ENCODE measurements at regions not wholly inside any gene's neighbourhood (a gene's known extent, or its start where the extent isn't known, plus 50 kb on each side); places are given as distances from the start of the nearest gene placed in this dataset.
"Not testable (repeated sequence)": the region's sequence is repeated elsewhere in the genome, so short reads cannot be mapped to it uniquely, and the experiment has no call there.

DNA sequence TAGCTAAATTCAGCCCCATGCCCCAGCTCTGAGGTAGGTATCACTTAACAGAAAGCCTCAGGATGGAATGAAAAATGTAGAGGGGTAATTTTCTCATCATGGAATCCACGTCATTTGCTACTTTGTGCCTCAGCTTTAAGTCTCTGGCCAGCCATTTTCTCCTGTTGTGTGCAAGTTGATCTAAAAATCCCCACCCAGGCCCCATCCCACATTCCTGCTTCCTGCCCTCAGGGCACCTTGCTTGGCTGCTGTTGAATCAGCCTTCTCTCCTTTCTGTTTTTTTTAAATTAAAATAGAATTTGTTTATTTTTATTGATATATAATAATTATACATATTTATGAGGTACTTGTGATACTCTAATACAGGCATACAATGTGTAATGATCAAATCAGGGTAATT is 179.9 kb upstream of the TSHZ3 start:
- peak; percentile 46 for DNase-seq (ENCODE audit: low read depth)

DNA sequence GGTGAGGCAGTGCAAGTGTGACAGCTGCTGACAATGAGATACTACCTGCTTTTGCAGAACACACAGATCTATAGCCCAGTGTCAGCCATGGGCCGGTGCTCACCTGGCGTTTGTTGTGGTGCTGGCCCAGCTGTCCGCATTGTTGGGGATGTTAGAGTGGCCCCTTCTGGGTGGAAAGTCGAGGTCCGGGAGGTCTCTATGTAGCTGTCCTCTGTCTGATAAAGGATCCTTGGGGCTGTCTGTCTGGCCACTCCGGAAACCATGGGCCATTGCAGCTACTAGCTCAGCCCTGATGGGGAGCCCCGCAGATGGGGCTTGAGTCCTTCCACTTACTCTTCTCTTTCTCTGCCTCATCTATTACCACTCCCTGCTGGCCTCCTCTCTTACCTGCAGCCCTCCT is 181.5 kb upstream of the TSHZ3 start:
- DNase-seq (ENCODE audit: low read depth), result no peak

DNA sequence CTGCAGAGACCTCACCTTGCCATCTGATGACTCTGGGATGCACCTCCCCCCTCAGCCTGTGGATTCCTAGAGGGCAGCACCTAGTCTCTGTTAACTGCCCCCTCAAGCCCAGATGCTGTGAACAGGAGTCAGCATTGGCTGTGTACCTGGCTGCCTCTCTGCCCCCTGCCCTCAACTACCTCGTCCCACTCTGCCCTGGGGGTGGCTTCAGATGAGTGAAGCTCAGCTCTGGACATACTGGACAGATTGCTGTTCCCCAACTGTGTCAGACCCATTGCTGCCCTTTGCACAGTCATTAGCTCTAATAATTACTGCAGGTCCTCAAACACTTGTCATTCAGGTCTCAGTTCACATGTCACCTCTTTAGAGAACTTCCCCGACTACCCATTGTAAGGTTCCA is 182.1 kb upstream of the TSHZ3 start:
- DNase-seq (ENCODE audit: low read depth), result no peak

DNA sequence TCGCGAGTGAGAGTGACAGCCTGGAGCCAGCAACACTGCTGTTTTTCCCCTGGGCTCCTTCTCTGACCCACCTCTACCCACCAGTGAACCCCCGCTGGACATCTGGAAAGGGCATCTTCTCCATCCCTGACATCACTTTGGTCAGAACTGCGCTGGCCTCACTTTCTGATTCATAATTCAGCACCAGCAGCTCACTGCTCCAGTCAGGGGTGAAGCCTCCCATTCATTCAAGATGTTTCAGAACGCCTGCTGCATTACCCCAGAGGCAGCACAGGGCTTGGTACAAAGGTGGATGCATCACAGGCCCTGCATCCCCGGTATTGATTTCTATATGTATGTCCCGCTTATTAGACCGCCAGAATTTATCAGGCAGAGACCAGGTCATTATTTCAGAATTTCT is 182.8 kb upstream of the TSHZ3 start:
- DNase-seq (ENCODE audit: low read depth), result no peak

DNA sequence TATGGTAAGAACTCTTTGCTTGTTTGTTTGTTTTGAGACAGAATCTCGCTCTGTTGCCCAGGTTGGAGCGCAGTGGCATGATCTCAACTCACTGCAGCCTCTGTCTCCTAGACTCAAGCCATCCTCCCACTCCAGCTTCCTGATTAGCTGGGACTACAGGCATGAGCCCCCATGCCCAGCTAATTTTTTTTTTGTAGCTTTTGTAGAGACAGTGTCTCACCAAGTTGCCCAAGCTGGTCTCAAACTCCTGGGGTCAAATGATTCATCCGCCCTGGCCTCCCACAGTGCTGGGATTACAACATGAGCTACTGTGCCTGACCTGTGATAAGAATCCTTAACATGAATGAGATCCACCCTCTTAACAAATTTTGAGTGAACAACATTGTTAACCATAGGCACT is 183.9 kb upstream of the TSHZ3 start:
- DNase-seq (ENCODE audit: low read depth), result peak; percentile 77

DNA sequence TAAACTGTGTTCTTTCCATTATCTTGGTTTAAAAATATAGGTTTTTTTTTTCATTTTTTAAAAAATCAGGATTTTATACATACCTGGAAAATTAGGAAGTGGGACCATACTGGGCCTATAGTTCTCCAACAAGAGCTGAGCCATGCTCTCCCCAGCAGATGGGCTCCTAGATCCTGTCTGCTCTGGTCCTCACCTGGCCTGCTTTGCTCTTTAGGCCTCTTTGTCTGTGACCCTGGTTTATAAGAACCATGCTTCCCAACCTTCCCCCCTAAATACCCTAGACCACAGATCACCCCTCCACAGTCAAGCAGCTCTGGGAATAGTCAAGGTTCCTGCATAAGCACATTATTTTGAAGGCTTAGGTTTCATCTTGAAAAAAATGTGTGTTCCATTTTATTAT is 185.0 kb upstream of the TSHZ3 start:
- no peak for DNase-seq (ENCODE audit: low read depth)

DNA sequence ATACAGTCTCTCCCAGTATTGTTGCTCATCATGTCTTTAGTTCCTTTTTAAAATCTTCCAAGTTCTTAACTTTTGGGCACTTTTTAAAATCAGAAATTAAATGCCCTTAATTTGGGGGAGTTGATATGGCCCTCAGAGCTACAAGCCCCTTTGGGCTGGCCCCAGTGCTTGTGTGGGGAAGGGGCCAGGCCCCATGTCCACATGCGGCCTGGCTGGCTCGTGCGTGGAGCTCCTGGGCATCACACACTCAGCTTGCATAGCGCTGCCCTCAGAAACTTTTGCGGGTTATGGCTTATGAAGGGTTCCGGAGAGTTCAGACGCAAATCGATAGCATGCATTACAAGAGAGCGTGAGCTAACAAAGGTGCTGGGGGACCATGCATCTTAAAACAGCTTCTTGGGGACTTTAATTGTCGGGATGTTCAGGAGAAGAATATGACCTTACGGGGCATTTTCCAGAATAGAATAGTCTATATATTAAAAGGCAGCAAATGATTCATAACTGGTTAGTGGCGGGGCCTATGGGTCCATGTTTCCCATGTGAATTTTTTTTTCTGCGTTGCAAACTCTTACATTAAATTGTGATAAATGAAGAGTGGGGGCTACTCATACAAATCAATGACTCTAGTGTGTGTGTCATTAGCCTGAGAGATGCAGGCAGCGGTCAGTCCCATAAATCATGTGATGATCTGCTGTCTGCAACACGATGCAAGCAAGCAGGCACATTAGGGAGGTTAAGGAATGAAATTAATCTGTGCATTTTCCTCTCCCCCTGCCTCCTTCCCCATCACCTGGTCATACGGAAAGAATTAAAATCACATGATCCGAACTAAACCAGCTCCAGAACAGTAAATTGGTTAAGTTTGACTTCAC is 185.8 kb upstream of the TSHZ3 start:
- DNase-seq (ENCODE audit: low read depth), result no peak

DNA sequence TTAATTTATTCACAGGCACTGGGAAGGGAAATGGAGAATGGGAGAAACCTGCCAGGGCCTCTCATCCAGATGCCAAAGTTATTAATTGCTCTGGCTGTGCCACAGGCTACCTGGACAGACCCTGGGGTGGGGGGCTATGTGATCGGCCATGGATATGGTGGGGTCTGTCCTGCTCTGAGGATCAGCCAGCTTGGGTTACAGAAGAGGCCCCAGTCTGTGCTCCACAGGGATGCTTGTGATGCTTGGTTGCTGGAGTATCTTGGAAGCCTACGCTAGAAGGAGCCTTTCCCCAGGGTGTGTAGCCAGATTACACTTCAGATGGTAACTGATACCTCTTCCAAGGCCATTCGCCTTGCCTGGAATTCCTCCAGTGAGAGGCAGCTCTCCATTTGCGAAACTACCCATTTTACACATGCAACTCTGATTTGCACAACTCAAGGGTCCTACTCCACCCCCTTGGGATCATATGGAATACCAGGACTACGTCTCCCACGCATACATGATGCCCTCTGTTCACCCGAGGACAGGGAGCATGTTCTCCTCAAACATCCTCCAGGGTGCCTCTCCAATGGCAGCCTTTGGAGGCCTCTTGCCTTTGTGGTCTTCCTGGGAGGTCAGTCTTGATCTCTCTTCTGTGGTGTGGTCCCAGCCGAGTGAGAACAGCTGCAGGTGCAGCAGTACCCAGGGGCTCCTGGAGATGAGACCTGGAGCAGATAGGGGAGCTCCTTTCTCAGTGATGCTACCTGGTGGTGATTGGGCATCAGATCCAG is 186.6 kb upstream of the TSHZ3 start:
- DNase-seq (ENCODE audit: low read depth), result no peak

DNA sequence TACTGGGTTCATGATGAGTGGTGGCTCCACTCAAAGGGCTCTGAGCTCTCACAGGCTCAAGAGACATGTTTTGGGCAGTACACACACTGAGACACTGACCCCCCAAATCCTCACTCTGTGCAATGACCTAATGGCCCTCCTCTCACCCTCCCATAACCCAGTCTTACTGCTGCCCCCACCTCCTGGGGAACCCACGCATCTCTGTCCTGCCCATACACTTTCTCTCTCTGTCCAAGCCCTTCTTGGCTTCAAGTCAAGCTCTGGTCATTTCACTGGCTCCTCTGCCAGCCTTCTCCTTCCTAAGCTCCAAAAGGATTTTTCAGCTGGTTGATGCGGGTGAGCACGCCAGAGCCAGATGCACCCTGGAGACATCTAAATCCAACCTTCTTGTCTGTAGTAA is 187.9 kb upstream of the TSHZ3 start:
- no peak for DNase-seq (ENCODE audit: low read depth)

DNA sequence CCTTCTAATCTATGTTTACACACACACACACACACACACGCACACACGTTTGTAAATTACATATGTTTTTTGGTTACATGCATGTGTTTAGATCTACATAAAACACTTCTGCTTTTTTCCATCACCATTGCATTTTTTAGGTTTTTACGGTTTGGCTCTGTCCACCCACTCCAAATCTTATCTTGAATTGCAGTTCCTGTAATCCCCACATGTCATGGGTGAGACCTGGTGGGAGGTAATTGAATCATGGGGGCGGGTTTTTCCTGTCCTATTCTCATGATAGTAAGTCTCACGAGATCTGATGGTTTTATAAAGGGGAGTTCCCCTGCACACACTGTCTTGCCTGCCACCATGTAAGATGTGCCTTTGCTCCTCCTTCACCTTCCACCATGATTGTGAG is 188.7 kb upstream of the TSHZ3 start:
- not testable (repeated sequence) for DNase-seq (ENCODE audit: low read depth)

DNA sequence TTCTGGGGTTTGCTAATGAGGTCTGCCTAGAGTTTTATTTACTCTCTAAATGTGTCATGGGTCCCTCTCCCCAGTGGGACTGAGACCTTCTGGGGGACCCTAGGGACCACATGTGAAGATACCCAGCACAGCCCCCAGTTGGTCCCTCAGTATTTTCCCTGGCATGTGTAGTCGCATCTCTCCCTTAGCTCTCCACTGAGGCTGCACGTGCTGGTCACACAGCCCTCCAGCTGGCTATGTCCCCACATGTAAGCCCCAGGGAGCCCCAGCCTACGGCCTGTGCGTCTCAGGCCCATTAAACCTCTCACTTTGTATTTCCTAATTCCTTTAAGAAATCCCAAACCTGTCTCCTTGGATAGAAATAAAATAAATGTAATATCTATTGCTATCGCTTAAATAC is 189.6 kb upstream of the TSHZ3 start:
- DNase-seq (ENCODE audit: low read depth), result no peak

DNA sequence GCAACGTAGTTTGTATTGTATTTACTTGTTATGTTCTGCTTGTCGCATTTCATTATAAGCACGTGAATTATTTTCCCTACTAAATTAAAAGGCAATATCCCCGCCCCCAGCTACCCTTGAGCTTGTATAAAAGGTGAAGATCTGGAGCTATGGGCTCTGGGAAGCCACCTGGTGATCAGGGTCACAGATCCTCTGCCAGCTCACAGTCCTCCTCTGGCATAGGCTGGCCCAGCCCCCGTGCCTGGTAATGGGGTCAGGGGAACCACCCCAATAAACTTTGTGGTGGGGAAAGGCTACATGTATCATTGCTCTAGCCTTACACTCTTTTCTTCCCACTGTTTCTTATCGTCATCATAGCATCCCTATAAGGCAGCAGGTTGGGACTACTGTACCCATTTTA is 190.2 kb upstream of the TSHZ3 start:
- no peak for DNase-seq (ENCODE audit: low read depth)

DNA sequence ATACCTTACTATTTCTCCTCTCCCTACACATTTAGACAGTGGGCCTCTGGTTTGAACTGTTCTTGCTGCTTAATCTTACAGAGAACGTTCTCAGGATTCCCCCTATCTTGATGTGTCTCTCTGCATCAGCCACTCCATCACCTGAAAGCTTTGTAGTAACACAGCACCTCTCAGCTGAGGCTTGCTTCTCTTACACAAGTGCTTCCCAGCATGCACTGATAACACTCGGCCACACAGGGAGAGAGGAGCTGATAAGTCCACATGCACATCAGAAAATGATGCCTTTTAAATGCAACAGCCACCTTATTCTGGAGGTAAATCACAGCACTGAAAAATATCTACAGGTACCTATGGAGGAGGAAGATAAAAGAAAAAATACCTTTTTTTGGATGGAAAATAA is 192.2 kb upstream of the TSHZ3 start:
- no peak for DNase-seq (ENCODE audit: low read depth)

DNA sequence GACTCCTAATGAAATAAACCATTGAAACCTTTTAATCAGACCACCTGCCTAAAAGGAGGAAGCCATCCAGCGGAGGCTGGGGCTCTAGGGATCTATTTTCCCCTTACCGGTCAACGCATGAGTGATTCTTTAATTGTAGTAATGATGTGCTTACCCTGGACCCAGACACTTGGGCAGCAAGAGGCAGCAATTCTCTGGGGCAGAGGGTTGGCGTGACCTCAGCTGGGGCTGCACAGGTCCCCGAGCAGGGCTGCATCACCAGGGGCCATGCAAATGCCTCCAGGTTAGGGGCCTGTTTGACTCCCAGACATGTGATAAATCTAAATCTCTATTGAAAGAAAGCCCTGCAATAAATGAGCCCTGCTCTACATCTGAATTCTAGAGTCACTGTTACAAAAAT is 194.2 kb upstream of the TSHZ3 start:
- no peak for DNase-seq (ENCODE audit: low read depth)

DNA sequence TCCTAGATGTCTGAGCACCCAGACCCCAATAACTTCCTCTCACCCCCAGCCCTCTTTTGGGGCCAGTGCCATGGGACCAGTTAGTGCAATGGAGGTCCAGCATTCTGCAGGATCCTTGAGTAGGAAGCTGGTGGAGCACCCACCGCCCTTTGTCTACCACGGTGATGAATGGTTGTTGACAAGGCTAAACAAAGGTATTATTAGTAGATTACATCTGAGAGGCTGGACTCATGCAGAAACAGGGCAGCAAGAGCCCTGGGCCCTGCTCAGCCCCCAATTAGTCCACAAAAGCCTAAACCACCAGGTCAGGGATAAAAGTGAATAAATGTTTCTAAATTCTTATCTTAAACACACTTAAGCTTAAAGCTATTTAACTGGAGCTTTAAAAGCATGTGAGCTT is 196.5 kb upstream of the TSHZ3 start:
- no peak for DNase-seq (ENCODE audit: low read depth)

DNA sequence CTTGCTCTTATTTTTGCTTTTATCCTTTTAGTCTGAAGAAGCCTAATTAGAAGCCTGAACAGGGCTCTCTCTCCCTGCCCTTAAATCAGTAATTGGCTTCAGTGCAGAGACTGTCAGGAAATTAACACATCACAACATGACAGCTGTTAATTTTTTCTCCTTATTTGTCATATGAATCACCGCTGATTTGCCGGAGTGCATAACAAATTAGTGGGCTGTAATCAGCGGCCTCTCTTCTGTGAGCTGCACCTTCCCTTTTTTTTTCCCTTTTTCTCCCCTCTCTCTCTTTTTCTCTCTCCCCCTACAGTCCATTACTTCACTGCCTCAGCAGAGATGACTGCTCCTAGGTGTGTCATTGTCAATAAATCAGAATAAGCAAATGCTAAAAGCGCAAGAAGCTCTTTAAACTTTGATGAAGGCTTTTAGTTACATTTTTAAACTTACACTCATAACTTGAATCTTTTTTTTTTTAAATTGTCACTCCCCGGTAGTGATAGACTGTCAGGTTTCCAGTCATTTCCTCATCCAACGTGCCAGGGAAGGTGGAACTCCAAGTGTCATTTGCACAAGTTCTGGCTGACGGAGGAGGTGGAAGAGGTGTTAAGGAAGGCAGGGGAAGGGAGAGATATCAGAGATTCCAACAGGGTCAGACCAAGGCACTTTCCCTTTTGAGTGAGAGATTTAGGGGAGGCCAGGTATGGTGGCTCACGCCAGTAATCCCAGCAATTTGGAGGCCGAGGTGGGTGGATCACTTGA is 197.1 kb upstream of the TSHZ3 start:
- no peak for DNase-seq (ENCODE audit: low read depth)

DNA sequence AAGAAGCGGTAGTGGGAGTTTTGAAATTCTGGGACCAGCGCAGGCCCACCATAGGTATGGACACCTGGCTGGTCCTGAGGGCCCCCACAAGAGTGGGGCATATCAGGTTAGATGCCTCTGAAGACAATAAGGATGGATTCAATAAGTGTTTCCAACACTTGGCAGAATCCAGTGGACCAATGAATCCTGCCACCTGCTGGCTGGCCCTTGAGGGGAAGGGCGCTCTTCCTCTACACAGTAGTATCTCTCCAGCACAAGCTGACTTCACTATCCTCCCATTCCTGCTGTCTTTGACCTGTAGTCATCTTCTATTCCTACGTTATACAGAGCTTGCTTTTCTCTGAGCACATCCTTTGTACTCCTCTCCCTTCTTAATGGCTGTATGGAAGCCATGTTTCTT is 199.7 kb upstream of the TSHZ3 start:
- DNase-seq (ENCODE audit: low read depth), result peak; percentile 27

DNA sequence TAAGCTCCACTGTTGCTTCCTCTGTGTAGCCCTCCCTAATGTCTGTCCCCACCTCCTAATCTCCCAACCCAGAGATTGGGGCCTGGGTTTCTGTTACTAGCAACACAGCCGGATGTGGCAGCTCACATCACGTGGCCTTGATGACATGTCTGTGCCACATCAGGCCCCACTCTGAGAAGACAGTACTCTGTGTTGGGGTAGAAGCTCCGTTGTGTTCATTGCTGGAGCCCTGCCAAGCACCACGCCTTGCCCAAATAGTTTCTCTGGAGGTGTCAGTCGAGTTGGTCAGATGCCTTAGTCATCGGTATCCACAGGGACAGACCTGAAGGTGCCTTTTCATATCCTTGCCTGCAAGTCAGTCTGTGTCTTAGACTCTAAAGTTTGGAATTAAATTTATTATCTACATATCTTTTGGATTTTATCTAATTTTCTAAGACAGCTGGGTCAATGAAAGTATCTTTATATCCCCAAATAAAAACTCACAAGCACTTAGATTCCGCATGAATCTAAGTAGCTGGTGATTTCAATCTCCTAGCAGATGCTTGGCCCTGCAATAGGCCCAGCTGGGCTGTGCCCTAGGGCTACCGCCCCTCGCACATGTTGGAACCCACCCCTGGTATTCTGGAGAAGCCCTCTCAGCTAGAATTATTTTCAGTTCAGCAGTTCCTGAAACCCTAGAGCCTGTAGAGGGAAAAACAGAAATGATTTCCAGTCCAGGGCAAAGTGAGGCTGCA is 204.0 kb upstream of the TSHZ3 start:
- peak; percentile 80 for DNase-seq (ENCODE audit: low read depth)

DNA sequence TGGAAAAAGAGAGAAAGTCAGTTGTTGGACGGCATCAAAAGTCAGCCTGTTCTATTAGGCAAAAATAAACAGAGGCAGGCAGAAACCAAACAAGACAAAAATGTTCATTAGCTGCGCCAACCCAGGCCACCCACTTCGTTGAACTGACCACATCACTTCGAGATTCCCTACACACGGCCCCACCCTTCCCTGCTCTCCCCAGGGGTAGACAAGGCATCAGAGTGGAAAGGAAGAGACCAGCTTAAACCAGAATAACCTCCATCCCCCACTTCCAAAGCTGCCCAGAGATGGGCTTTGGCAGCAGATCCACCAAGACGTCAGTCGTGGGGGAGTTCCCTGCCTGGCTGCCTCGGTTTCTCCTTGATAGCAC is 204.6 kb upstream of the TSHZ3 start:
- no peak for DNase-seq (ENCODE audit: low read depth)

DNA sequence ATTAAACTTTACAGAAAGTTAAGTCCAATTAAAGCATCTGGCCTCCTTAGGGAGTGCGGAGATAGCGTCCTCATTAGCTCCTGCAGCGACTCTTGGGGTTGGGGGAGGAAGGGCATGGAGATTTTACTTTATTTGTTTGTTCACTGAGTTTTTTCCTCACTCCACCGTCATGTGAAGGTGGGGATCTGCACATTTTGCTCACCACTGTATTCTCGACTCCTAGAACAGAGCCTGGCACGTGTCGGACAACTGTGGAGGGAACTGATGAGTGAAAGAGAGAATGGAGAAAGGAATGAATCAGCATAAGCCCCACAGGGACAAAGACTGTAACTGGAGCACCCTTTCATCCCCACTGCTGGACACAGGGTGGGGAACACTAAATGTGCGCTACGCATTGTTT is 205.1 kb upstream of the TSHZ3 start:
- DNase-seq (ENCODE audit: low read depth), result no peak

DNA sequence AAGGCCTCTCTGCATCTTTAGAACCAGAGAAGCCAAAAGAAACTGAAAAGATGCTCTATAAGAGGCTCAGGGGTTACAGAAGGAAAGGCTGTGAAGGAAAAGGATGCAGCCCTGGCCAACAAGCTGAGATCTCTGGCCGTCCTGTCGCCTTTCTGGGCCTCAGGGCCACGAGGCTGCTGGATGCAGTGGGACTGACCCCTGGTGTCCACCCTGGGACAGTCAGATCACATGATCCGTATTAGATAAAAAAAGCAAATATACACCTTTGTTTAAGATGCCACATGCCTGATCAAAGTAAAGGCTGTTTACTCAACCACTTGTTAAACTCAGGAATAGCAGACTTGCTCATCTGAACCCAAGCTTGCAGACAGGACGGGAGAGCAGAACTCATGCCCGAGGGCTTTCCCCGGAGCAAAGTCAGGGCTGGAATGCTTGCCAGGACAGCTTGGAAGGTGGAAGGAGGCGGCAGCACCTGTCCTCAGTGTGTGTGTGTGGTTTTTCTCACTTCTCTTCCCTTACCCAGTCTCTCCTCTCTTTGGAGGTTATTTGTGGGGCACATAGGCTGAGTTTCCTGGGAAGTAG is 206.5 kb upstream of the TSHZ3 start:
- DNase-seq (ENCODE audit: low read depth), result no peak

DNA sequence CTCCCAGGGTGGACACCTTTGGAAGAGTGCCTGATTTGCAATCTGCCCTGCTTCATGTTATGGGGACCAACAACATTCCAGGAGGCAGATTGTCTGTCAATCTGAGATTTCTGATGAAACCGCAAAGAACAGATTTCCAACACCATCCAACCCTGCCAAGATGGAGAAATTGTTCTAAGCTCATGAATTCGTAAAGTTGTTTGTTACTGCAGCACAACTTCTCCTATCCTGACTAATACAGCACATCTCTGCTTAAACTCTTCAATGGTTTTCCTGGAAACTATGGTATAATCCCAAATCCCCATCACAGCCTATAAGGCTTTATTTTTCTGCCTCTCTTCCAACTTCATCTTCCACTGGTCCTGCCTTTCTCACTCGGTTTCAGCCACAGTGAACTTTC is 210.3 kb upstream of the TSHZ3 start:
- no peak for DNase-seq (ENCODE audit: low read depth)

Data from Daoy (cell line).